PC-3 (cell line): ENCODE measurements at regions not wholly inside any gene's neighbourhood (a gene's known extent, or its start where the extent isn't known, plus 50 kb on each side); places are given as distances from the start of the nearest gene placed in this dataset.

Source experiments
- ATAC-seq: fragments of 200-7000 bp; cut with Tn5 transposase; 2 replicates; pipeline ENCODE4 v1.9.1; 2020; ENCODE audit warnings: mild to moderate bottlenecking, moderate library complexity
- BruUV-seq: library from RNA; stranded (reverse); fragments of 400-500 nt; replicated peaks from 2 replicates; lab custom pipeline; 2021; lab: Mats Ljungman, UMichigan
- CTCF ChIA-PET: fragments of 300-600 bp; sonication (Branson Sonifier 250); formaldehyde crosslinking; loops from one replicate; lab custom pipeline; 2022; ENCODE audit warnings: antibody characterized with exemption; lab: Charles Lee
- POLR2A ChIA-PET: fragments of 300-600 bp; sonication (Branson Sonifier 250); formaldehyde crosslinking; loops from one replicate; lab custom pipeline; 2022; ENCODE audit warnings: antibody characterized with exemption; ENCODE audit not compliant: unreplicated experiment; lab: Charles Lee
- DNase-seq: peaks from one replicate; pipeline ENCODE4 v3.0.0-alpha.2; 2015
- H2AFZ ChIP-seq: fragments of 300-600 bp; sonication (generic); 2 replicates; pipeline ENCODE4 v1.6.0; 2016; ENCODE audit warnings: antibody characterized with exemption, low read length
- H3F3A ChIP-seq: fragments of 300-600 bp; sonication (generic); one replicate; pipeline ENCODE4 v1.6.0; 2017; ENCODE audit warnings: antibody characterized with exemption, low read length, control low read depth, mild to moderate bottlenecking; ENCODE audit not compliant: unreplicated experiment
- H3K27ac ChIP-seq: fragments of 300-600 bp; sonication (generic); 2 replicates; pipeline ENCODE4 v1.5.1; 2016; ENCODE audit warnings: mild to moderate bottlenecking, low read length
- H3K27me3 ChIP-seq: fragments of 300-600 bp; sonication (generic); 2 replicates; pipeline ENCODE4 v1.6.1; 2016; ENCODE audit warnings: low read length, mixed read lengths
- H3K36me3 ChIP-seq: fragments of 300-600 bp; sonication (generic); 2 replicates; pipeline ENCODE4 v1.6.1; 2016; ENCODE audit warnings: low read depth, mixed run types, low read length, mixed read lengths
- H3K4me1 ChIP-seq: fragments of 300-600 bp; sonication (generic); 2 replicates; pipeline ENCODE4 v1.5.1; 2016; ENCODE audit warnings: low read length; ENCODE audit not compliant: insufficient read depth
- H3K4me2 ChIP-seq: fragments of 300-600 bp; sonication (generic); 2 replicates; pipeline ENCODE4 v1.6.0; 2016; ENCODE audit warnings: low read length
- H3K4me3 ChIP-seq: fragments of 300-600 bp; sonication (generic); 2 replicates; pipeline ENCODE4 v1.5.1; 2016; ENCODE audit warnings: mild to moderate bottlenecking, low read length, mixed read lengths
- H3K79me2 ChIP-seq: fragments of 300-600 bp; sonication (generic); 2 replicates; pipeline ENCODE4 v1.6.1; 2017; ENCODE audit warnings: low read length, mixed read lengths
- H3K9ac ChIP-seq: fragments of 300-600 bp; sonication (generic); 2 replicates; pipeline ENCODE4 v1.6.0; 2016; ENCODE audit warnings: mild to moderate bottlenecking, low read length
- H3K9me2 ChIP-seq: fragments of 300-600 bp; sonication (generic); replicated peaks from 2 replicates; pipeline ENCODE4 v1.6.1; 2016; ENCODE audit warnings: mixed run types, low read length, mixed read lengths
- H3K9me3 ChIP-seq: fragments of 300-600 bp; sonication (generic); 2 replicates; pipeline ENCODE4 v1.6.1; 2016; ENCODE audit warnings: low read length, mixed read lengths
- H4K20me1 ChIP-seq: fragments of 300-600 bp; sonication (generic); 2 replicates; pipeline ENCODE4 v1.6.1; 2016; ENCODE audit warnings: low read length, mixed read lengths
- EZH2 ChIP-seq: fragments of 300-600 bp; sonication (generic); IDR thresholded peaks from one replicate; pipeline ENCODE4 v1.6.1; 2017; ENCODE audit warnings: antibody characterized with exemption, mild to moderate bottlenecking, low read length; ENCODE audit not compliant: unreplicated experiment
- EZH2phosphoT487 ChIP-seq: fragments of 300-600 bp; sonication (generic); IDR thresholded peaks from 2 replicates; pipeline ENCODE4 v1.6.1; 2018; ENCODE audit warnings: mild to moderate bottlenecking, antibody characterized with exemption, low read length, borderline replicate concordance
- intact Hi-C: fragments of 100-400 bp; cut with micrococcal nuclease; formaldehyde crosslinking; loops from 2 replicates; pipeline ENCODE4 v1.9.0; 2023
- TF ChIP-seq, protein P1 (sequence below): fragments of 300-600 bp; sonication (generic); conservative IDR thresholded peaks from 2 replicates; pipeline ENCODE4 v1.5.1; 2017; ENCODE audit warnings: antibody characterized with exemption, low read depth, mild to moderate bottlenecking, low read length

DNA sequence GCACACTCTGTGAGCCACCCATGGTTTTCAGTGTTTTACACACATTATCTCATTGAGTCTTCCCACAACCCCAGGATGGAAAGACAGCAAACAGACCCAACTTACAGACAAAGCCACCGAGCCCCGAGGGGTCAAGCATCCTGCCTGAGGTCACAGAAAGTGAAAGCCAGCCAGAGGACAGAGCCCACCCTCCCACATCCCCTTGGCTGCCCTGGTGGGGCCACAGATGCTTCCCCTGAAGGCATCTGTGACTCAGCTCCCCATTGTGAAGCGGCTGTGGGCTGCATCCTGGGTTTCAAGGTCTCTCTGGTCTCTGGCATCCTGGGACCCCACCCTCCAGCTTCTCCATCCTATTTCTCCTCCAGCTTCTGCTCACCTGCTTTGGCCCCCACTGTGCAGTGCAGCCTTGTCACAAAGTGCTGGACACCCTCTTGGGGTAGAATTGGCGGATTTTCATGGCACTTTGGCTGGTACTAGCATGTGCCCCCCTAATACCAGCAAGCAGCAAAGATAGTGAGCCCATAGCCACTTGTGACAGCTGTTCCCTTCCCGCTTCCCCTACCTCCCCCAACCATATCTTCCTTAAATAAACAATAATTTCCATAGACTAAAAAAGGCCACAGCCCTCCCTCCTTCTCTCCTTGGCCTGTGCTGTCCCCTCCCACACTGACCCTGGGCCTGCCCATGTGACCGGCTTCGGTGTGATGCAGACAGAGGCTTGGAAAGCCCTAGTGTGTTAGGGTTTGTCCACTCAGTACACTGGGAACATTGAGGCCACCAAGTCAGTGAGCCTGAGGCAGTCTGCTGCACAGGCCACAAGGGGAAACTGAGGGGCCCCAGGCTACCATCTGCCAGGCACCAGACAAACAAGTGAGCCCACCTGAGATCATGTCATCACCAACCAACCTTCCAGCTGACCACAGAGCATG is 53.9 kb upstream of the SHISAL1 start:
- no TSS peak for BruUV-seq
- Histone ChIP-seq H3K4me1 (peaks cover 29% of the 10 kb centered on the region), H3K9me2 (no peaks in the 10 kb centered on the region), H3K79me2 (no peaks in the 10 kb centered on the region), H3K4me2 (no peak overlapping the region), H3K9me3 (no peaks in the 10 kb centered on the region), H3K4me3 (no peak overlapping the region), H2AFZ (no peak overlapping the region), H3K36me3 (no peaks in the 10 kb centered on the region), H3K27ac (no peak overlapping the region), H3K27me3 (no peaks in the 10 kb centered on the region), H3K9ac (no peak overlapping the region), H3F3A (peaks cover 1% of the 10 kb centered on the region), H4K20me1 (no peaks in the 10 kb centered on the region)
- ATAC-seq, result no peak
- intact Hi-C loops, result no loop called here
- ChIA-PET CTCF (no interaction called here), POLR2A (no interaction called here)
- no peak for TF ChIP-seq EZH2
- TF ChIP-seq, protein P1, sequence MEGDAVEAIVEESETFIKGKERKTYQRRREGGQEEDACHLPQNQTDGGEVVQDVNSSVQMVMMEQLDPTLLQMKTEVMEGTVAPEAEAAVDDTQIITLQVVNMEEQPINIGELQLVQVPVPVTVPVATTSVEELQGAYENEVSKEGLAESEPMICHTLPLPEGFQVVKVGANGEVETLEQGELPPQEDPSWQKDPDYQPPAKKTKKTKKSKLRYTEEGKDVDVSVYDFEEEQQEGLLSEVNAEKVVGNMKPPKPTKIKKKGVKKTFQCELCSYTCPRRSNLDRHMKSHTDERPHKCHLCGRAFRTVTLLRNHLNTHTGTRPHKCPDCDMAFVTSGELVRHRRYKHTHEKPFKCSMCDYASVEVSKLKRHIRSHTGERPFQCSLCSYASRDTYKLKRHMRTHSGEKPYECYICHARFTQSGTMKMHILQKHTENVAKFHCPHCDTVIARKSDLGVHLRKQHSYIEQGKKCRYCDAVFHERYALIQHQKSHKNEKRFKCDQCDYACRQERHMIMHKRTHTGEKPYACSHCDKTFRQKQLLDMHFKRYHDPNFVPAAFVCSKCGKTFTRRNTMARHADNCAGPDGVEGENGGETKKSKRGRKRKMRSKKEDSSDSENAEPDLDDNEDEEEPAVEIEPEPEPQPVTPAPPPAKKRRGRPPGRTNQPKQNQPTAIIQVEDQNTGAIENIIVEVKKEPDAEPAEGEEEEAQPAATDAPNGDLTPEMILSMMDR, result no peak
- no peak for TF ChIP-seq EZH2phosphoT487
- no peak for DNase-seq

DNA sequence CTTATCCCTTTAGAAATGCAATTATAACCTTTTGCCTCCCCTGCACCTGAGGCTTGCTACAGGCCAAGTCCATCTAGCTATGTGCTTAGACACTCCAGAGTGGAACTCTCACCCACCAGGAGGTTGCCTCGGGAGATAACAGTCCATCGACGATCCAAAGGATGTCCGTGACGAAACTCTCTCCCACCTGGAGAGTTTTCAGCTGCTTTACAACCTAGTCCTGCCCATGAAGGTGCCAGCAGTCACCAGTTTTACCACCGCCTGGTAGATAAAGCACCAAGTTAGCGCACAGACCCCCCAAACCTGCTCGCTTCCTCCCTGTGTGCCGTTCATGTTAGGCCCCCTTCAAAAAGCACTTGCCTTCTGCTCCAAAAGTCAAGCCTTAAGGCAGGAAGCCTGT is 53.1 kb upstream of the SHISAL1 start:
- no peak overlapping the region for H2AFZ ChIP-seq
- no peaks in the 10 kb centered on the region for H3K9me2 ChIP-seq
- no peak for DNase-seq
- peaks cover 36% of the 10 kb centered on the region for H3K4me1 ChIP-seq
- no peaks in the 10 kb centered on the region for H3K9me3 ChIP-seq
- H3K36me3 ChIP-seq, result no peaks in the 10 kb centered on the region
- TF ChIP-seq, protein P1, result no peak
- TF ChIP-seq EZH2, result no peak
- TF ChIP-seq EZH2phosphoT487, result no peak
- ChIA-PET CTCF (no interaction called here), POLR2A (no interaction called here)
- no TSS peak for BruUV-seq
- no peak overlapping the region for H3K27ac ChIP-seq
- no peak overlapping the region for H3K4me3 ChIP-seq
- no peak overlapping the region for H3K4me2 ChIP-seq
- H3K79me2 ChIP-seq, result no peaks in the 10 kb centered on the region
- no peak for ATAC-seq
- no peak overlapping the region for H3K9ac ChIP-seq
- no peaks in the 10 kb centered on the region for H3K27me3 ChIP-seq
- H3F3A ChIP-seq, result peaks cover 7% of the 10 kb centered on the region
- intact Hi-C loops, result no loop called here
- no peaks in the 10 kb centered on the region for H4K20me1 ChIP-seq

DNA sequence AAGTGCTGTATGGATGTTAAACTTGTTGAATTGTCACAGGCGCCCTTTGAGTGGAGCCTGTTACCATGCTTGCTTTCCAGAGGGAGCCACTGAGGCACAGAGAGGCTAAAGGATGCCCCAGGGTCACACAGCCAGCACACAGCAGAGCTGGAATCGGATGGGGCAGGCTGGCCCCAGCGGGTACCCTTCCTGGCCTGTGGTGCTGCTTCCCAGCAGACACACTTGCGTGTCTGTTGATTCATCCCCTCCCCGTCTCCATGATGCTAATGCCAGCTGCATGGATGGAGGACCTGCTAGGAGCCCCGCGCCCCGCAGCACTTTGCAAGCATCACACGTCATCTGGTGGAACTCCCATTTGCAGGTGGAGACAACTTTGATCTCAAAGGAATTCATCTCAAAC is 52.4 kb upstream of the SHISAL1 start:
- no TSS peak for BruUV-seq
- H3K27ac ChIP-seq, result no peak overlapping the region
- no peak overlapping the region for H3K4me2 ChIP-seq
- H4K20me1 ChIP-seq, result no peaks in the 10 kb centered on the region
- no peak for ATAC-seq
- no peak for TF ChIP-seq EZH2phosphoT487
- TF ChIP-seq, protein P1, result no peak
- TF ChIP-seq EZH2, result no peak
- peaks cover 42% of the 10 kb centered on the region for H3K4me1 ChIP-seq
- H3F3A ChIP-seq, result peaks cover 10% of the 10 kb centered on the region
- CTCF ChIA-PET, result no interaction called here
- no peaks in the 10 kb centered on the region for H3K27me3 ChIP-seq
- intact Hi-C loops, result no loop called here
- H3K9ac ChIP-seq, result no peak overlapping the region
- no peaks in the 10 kb centered on the region for H3K9me2 ChIP-seq
- H3K36me3 ChIP-seq, result no peaks in the 10 kb centered on the region
- no peak for DNase-seq
- POLR2A ChIA-PET, result no interaction called here
- H3K4me3 ChIP-seq, result no peak overlapping the region
- no peaks in the 10 kb centered on the region for H3K79me2 ChIP-seq
- no peak overlapping the region for H2AFZ ChIP-seq
- H3K9me3 ChIP-seq, result no peaks in the 10 kb centered on the region
